ENCODE measurements at regions not wholly inside any gene's neighbourhood (a gene's known extent, or its start where the extent isn't known, plus 50 kb on each side); places are given as distances from the start of the nearest gene placed in this dataset.

- Histone ChIP-seq H3K79me2 (ENCODE audit: insufficient read depth) (no peaks in the 10 kb centered on the region), H3K36me3 (ENCODE audit: low read depth) (no peaks in the 10 kb centered on the region), H3K27me3 (replicated peaks; ENCODE audit: insufficient read depth) (no peaks in the 10 kb centered on the region), H3F3A (ENCODE audit: insufficient read depth) (no peaks in the 10 kb centered on the region), H2AFZ (no peak overlapping the region), H4K20me1 (ENCODE audit: insufficient read depth) (no peaks in the 10 kb centered on the region), H3K4me1 (ENCODE audit: insufficient read depth) (no peaks in the 10 kb centered on the region), H3K4me3 (no peak overlapping the region), H3K4me2 (ENCODE audit: unreplicated experiment) (no peak overlapping the region), H3K9me2 (ENCODE audit: insufficient read depth) (no peaks in the 10 kb centered on the region), H3K27ac (no peak overlapping the region), H3K9me3 (ENCODE audit: low read depth) (no peaks in the 10 kb centered on the region), H3K9ac (no peak overlapping the region)
- in situ Hi-C loops (cut with MboI) = no loop called here
- 78 to 81% methylated on average over 2 of the region's 2 CpGs for WGBS, 2 experiments (ENCODE audit: low coverage in 1 of 2, low lambda C conversion rate in 2 of 2, missing lambda C conversion rate in 2 of 2)
- no peak for TF ChIP-seq EZH2 (IDR thresholded peaks at IDR 0.05; ENCODE audit: insufficient read depth, poor library complexity, severe bottlenecking)
- TF ChIP-seq EZH2phosphoT487 (IDR thresholded peaks at IDR 0.05; ENCODE audit: insufficient read depth, low read depth) = no peak
- no peak for DNase-seq
Observed at GRCh38 chr21:29466532-29466931, 167.8 kb downstream of the BACH1 start.

DNA sequence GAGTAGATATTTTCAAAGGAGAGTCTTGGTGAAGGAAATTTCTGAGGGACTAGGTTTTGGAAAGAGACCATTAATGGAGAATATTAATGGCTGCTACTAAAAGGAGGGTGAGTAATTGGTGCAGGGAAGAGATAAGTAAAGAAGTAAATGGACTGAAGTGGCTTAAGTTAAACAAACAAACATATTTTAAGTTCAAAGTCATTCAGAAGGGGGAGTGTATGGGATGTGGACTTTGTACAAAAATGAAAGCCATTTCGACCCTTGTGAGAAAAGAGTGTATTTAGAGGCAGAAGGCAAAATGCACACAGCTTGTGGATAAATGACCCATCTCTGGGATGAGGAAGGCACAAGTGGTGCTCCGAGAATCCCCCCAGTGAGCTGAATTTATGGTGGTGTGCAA lies 171.7 kb downstream of the BACH1 start:
- Histone ChIP-seq H3K9me3 (ENCODE audit: low read depth) (no peaks in the 10 kb centered on the region), H3K9me2 (ENCODE audit: insufficient read depth) (no peaks in the 10 kb centered on the region)
- in situ Hi-C loops (cut with MboI) = no loop called here

GRCh38 chr21:29473808-29474207 lies 175.1 kb downstream of the BACH1 start:
- H2AFZ ChIP-seq = no peak overlapping the region
- no peak for TF ChIP-seq EZH2phosphoT487 (IDR thresholded peaks at IDR 0.05; ENCODE audit: insufficient read depth, low read depth)
- TF ChIP-seq EZH2 (IDR thresholded peaks at IDR 0.05; ENCODE audit: insufficient read depth, poor library complexity, severe bottlenecking) = no peak
- H3K4me2 ChIP-seq (ENCODE audit: unreplicated experiment) = no peak overlapping the region
- H3K27ac ChIP-seq = no peak overlapping the region
- H3K79me2 ChIP-seq (ENCODE audit: insufficient read depth) = no peaks in the 10 kb centered on the region
- H3K9ac ChIP-seq = no peak overlapping the region
- H3K4me3 ChIP-seq = no peak overlapping the region
- peaks cover 30% of the 10 kb centered on the region; the same call in 1 of the 2 replicates for H3F3A ChIP-seq (ENCODE audit: insufficient read depth)
- H3K4me1 ChIP-seq (ENCODE audit: insufficient read depth) = peaks cover 22% of the 10 kb centered on the region
- H3K27me3 ChIP-seq (replicated peaks; ENCODE audit: insufficient read depth) = no peaks in the 10 kb centered on the region
- H3K9me3 ChIP-seq (ENCODE audit: low read depth) = no peaks in the 10 kb centered on the region
- no peak for DNase-seq
- in situ Hi-C loops (cut with MboI) = no loop called here
- no peaks in the 10 kb centered on the region for H4K20me1 ChIP-seq (ENCODE audit: insufficient read depth)
- no peaks in the 10 kb centered on the region for H3K9me2 ChIP-seq (ENCODE audit: insufficient read depth)
- no peaks in the 10 kb centered on the region for H3K36me3 ChIP-seq (ENCODE audit: low read depth)
- 87 to 97% methylated on average over 2 of the region's 2 CpGs for WGBS, 2 experiments (ENCODE audit: low coverage in 1 of 2, low lambda C conversion rate in 2 of 2, missing lambda C conversion rate in 2 of 2)

More for the DNA sequence above, 171.7 kb downstream of the BACH1 start:
- Histone ChIP-seq H4K20me1 (ENCODE audit: insufficient read depth) (no peaks in the 10 kb centered on the region), H3K27ac (no peak overlapping the region), H3K9ac (no peak overlapping the region), H2AFZ (no peak overlapping the region), H3K4me3 (no peak overlapping the region), H3K4me1 (ENCODE audit: insufficient read depth) (no peaks in the 10 kb centered on the region), H3F3A (ENCODE audit: insufficient read depth) (peaks cover under 1% of the 10 kb centered on the region; the same call in 1 of the 2 replicates), H3K27me3 (replicated peaks; ENCODE audit: insufficient read depth) (no peaks in the 10 kb centered on the region), H3K79me2 (ENCODE audit: insufficient read depth) (no peaks in the 10 kb centered on the region), H3K4me2 (ENCODE audit: unreplicated experiment) (no peak overlapping the region), H3K36me3 (ENCODE audit: low read depth) (no peaks in the 10 kb centered on the region)
- WGBS, 2 experiments (ENCODE audit: low coverage in 1 of 2, low lambda C conversion rate in 2 of 2, missing lambda C conversion rate in 2 of 2) = 98 to 100% methylated on average over 2 of the region's 2 CpGs
- no peak for DNase-seq
- TF ChIP-seq EZH2 (IDR thresholded peaks at IDR 0.05; ENCODE audit: insufficient read depth, poor library complexity, severe bottlenecking) = no peak
- no peak for TF ChIP-seq EZH2phosphoT487 (IDR thresholded peaks at IDR 0.05; ENCODE audit: insufficient read depth, low read depth)

DNA sequence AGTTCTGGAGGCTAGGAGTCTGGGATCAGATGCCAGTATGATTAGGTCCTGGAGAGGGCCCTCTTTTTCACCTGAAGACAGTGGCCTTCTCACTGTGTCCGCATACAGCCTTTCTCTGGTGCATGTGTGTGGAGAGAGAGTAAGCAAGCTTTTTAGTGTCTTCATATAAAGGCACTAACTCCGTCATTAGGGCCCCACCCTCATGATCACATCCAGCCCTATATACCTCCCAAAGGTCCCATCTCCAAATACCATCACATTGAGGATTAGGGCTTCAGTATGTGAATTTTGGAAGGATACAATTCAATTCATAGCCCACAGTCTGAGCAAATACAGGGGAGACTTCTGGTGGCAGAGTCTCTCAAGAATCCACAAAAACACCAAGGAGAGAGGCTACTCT lies 176.6 kb downstream of the BACH1 start:
- Histone ChIP-seq H4K20me1 (ENCODE audit: insufficient read depth) (no peaks in the 10 kb centered on the region), H3K27ac (no peak overlapping the region), H3K27me3 (replicated peaks; ENCODE audit: insufficient read depth) (no peaks in the 10 kb centered on the region), H3K79me2 (ENCODE audit: insufficient read depth) (no peaks in the 10 kb centered on the region), H3K4me2 (ENCODE audit: unreplicated experiment) (no peak overlapping the region), H3K9me3 (ENCODE audit: low read depth) (no peaks in the 10 kb centered on the region), H3K9me2 (ENCODE audit: insufficient read depth) (no peaks in the 10 kb centered on the region), H3K36me3 (ENCODE audit: low read depth) (no peaks in the 10 kb centered on the region), H3K4me1 (ENCODE audit: insufficient read depth) (peaks cover 22% of the 10 kb centered on the region), H2AFZ (peak overlapping the region; percentile 92; the same call in 1 of the 2 replicates), H3K4me3 (no peak overlapping the region), H3F3A (ENCODE audit: insufficient read depth) (peaks cover 30% of the 10 kb centered on the region; the same call in 1 of the 2 replicates), H3K9ac (no peak overlapping the region)
- no peak for DNase-seq
- in situ Hi-C loops (cut with MboI) = loop anchor here (25.0 kb wide), 1 partner anchor 362 kb away; no protein-coding TSS in a partner anchor
- WGBS, 2 experiments (ENCODE audit: low coverage in 1 of 2, low lambda C conversion rate in 2 of 2, missing lambda C conversion rate in 2 of 2) = 100% methylated on average over 2 of the region's 2 CpGs
- TF ChIP-seq EZH2 (IDR thresholded peaks at IDR 0.05; ENCODE audit: insufficient read depth, poor library complexity, severe bottlenecking) (no peak), EZH2phosphoT487 (IDR thresholded peaks at IDR 0.05; ENCODE audit: insufficient read depth, low read depth) (no peak)

- H3K9me2 ChIP-seq (ENCODE audit: insufficient read depth) = no peaks in the 10 kb centered on the region
- H3K27ac ChIP-seq = peak overlapping the region; percentile 60
- no peaks in the 10 kb centered on the region for H3K36me3 ChIP-seq (ENCODE audit: low read depth)
- no peaks in the 10 kb centered on the region for H4K20me1 ChIP-seq (ENCODE audit: insufficient read depth)
- H3K4me1 ChIP-seq (ENCODE audit: insufficient read depth) = peaks cover 34% of the 10 kb centered on the region
- H2AFZ ChIP-seq = no peak overlapping the region
- H3K9ac ChIP-seq = no peak overlapping the region
- no peak for DNase-seq
- H3K9me3 ChIP-seq (ENCODE audit: low read depth) = no peaks in the 10 kb centered on the region
- in situ Hi-C loops (cut with MboI) = loop anchor here (25.0 kb wide), 1 partner anchor 360 kb away; no protein-coding TSS in a partner anchor
- no peak for TF ChIP-seq EZH2 (IDR thresholded peaks at IDR 0.05; ENCODE audit: insufficient read depth, poor library complexity, severe bottlenecking)
- no peak for TF ChIP-seq EZH2phosphoT487 (IDR thresholded peaks at IDR 0.05; ENCODE audit: insufficient read depth, low read depth)
- H3K27me3 ChIP-seq (replicated peaks; ENCODE audit: insufficient read depth) = no peaks in the 10 kb centered on the region
- peaks cover 30% of the 10 kb centered on the region; the same call in 1 of the 2 replicates for H3F3A ChIP-seq (ENCODE audit: insufficient read depth)
- H3K79me2 ChIP-seq (ENCODE audit: insufficient read depth) = no peaks in the 10 kb centered on the region
- peak overlapping the region; percentile 77 for H3K4me2 ChIP-seq (ENCODE audit: unreplicated experiment)
- no peak overlapping the region for H3K4me3 ChIP-seq
- 93 to 97% methylated on average over 5 of the region's 5 CpGs for WGBS, 2 experiments (ENCODE audit: low coverage in 1 of 2, low lambda C conversion rate in 2 of 2, missing lambda C conversion rate in 2 of 2)
Observed at GRCh38 chr21:29477347-29477746, 178.6 kb downstream of the BACH1 start.

All from GM23248 (cell line).